Left lung (tissue), 4 donors: ENCODE measurements at regions not wholly inside any gene's neighbourhood (a gene's known extent, or its start where the extent isn't known, plus 50 kb on each side); places are given as distances from the start of the nearest gene placed in this dataset.
"Not testable (repeated sequence)": the region's sequence is repeated elsewhere in the genome, so short reads cannot be mapped to it uniquely, and the experiment has no call there.

Experiments used
- ATAC-seq: fragments of 200-7000 bp; cut with Tn5 transposase; one replicate; pipeline ENCODE4 v1.9.1; 2020; ENCODE audit warnings: moderate library complexity
- DNase-seq, 4 donors: peaks; one replicate each; pipeline ENCODE4 v3.0.0-alpha.2; 2013 to 2020
- H3K27ac ChIP-seq, 2 donors: fragments of 200-600 bp; sonication (generic) in 1 of 2; one replicate each; pipeline versions ENCODE4 v1.5.0 to v1.8.0; 2020 to 2021
- H3K27me3 ChIP-seq, 2 donors: fragments of 200-600 bp; sonication (generic) in 1 of 2; one replicate each; pipeline versions ENCODE4 v1.5.0 to v1.8.0; 2020 to 2021
- H3K36me3 ChIP-seq, 2 donors: fragments of 200-600 bp; sonication (generic) in 1 of 2; one replicate each; pipeline versions ENCODE4 v1.5.0 to v1.8.0; 2020 to 2021
- H3K4me1 ChIP-seq, 2 donors: fragments of 200-600 bp; one replicate each; pipeline ENCODE4 v1.8.0; 2021
- H3K4me3 ChIP-seq, 2 donors: fragments of 200-600 bp; sonication (generic) in 1 of 2; one replicate each; pipeline versions ENCODE4 v1.5.0 to v1.8.0; 2020 to 2021; ENCODE audit warnings: mild to moderate bottlenecking in 1 of 2
- H3K9me3 ChIP-seq, 2 donors: fragments of 200-600 bp; sonication (generic) in 1 of 2; one replicate each; pipeline versions ENCODE4 v1.5.0 to v1.8.0; 2020 to 2021
- intact Hi-C, 2 donors: fragments of 100-400 bp; cut with DNase I; formaldehyde crosslinking; loops; one replicate each; pipeline versions ENCODE4 v1.11.2 to v1.14.2; 2022
- TF ChIP-seq, protein P1 (sequence below), 2 donors: fragments of 200-600 bp; sonication (generic) in 1 of 2; IDR thresholded peaks; one replicate each; pipeline versions ENCODE4 v1.5.0 to v1.8.0; 2021; ENCODE audit warnings: antibody characterized with exemption in 2 of 2
- donor health status: DM: no; HTN: yes; CAD: no.
- donor health status: DM: no; HTN: no; CAD: no.

GRCh38 chr4:52421811-52422213, 237.3 kb downstream of the USP46 start:
- intact Hi-C loops = no loop called here
- peaks cover 0 to 3% of the 10 kb centered on the region in 2 donors for H3K36me3 ChIP-seq
- no peaks in the 10 kb centered on the region for H3K27me3 ChIP-seq
- TF ChIP-seq, protein P1, sequence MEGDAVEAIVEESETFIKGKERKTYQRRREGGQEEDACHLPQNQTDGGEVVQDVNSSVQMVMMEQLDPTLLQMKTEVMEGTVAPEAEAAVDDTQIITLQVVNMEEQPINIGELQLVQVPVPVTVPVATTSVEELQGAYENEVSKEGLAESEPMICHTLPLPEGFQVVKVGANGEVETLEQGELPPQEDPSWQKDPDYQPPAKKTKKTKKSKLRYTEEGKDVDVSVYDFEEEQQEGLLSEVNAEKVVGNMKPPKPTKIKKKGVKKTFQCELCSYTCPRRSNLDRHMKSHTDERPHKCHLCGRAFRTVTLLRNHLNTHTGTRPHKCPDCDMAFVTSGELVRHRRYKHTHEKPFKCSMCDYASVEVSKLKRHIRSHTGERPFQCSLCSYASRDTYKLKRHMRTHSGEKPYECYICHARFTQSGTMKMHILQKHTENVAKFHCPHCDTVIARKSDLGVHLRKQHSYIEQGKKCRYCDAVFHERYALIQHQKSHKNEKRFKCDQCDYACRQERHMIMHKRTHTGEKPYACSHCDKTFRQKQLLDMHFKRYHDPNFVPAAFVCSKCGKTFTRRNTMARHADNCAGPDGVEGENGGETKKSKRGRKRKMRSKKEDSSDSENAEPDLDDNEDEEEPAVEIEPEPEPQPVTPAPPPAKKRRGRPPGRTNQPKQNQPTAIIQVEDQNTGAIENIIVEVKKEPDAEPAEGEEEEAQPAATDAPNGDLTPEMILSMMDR (IDR thresholded peaks at IDR 0.05) = no peak
- DNase-seq (peak in 1 of 4 donors; percentile 13), ATAC-seq (no peak)
- H3K4me3 ChIP-seq = no peak overlapping the region
- H3K9me3 ChIP-seq = no peaks in the 10 kb centered on the region
- no peak overlapping the region for H3K27ac ChIP-seq
- no peaks in the 10 kb centered on the region for H3K4me1 ChIP-seq

DNA sequence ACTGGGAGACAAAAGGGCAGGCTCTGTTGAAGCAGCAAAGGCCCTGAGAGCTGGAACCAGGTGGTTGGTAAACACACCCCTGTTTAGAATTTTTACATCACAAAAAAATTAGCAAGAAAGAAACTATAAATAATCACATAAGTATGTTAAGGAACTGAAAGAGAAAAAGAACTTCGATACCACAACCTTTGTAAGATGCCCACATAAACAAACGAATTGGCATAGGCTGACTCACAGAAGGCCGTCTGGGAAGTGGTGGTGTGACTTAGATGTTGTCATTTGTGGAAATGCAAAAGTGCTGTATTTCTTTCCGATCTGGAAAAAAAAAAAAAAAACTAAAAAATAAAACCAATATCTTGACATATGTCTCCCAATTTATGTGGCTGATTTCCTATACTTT, 235.1 kb downstream of the USP46 start:
- no peak for ATAC-seq
- intact Hi-C loops = no loop called here

GRCh38 chr4:52425751-52426326, 233.3 kb downstream of the USP46 start:
- ATAC-seq = no peak
- no peak overlapping the region for H3K4me3 ChIP-seq
- H3K9me3 ChIP-seq = no peaks in the 10 kb centered on the region
- intact Hi-C loops = no loop called here
- DNase-seq = no peak
- H3K4me1 ChIP-seq = no peaks in the 10 kb centered on the region
- TF ChIP-seq, protein P1 (IDR thresholded peaks at IDR 0.05) = no peak
- H3K27ac ChIP-seq = no peak overlapping the region
- no peaks in the 10 kb centered on the region for H3K27me3 ChIP-seq
- H3K36me3 ChIP-seq = peaks cover 0 to 3% of the 10 kb centered on the region in 2 donors

More for the DNA sequence above, 235.1 kb downstream of the USP46 start:
- Histone ChIP-seq H3K4me3 (no peak overlapping the region), H3K36me3 (peaks cover 0 to 3% of the 10 kb centered on the region in 2 donors), H3K27ac (no peak overlapping the region), H3K9me3 (no peaks in the 10 kb centered on the region), H3K4me1 (no peaks in the 10 kb centered on the region), H3K27me3 (no peaks in the 10 kb centered on the region)
- DNase-seq = no peak
- TF ChIP-seq, protein P1 (IDR thresholded peaks at IDR 0.05) = no peak

DNA sequence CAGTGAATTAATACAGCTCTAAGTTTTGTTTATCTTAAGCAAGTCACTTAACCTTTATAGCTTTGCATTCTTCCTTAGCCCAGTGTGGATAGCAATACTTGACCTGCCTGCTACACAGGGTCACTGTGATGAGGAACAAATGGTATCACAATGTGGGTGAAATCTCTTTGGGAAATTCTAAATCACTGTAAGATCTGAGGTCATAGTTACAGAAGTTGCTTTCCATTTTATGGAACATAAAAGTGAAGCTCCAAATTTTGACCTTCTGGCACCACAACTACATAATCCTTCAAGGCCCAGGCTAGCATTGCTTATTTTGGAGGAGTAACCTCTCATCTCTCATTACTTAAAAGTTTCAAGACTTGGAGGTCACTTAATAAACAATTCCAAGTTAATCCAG, 227.7 kb downstream of the USP46 start:
- ATAC-seq (no peak), DNase-seq (no peak)
- Histone ChIP-seq H3K4me3 (no peak overlapping the region), H3K27me3 (no peaks in the 10 kb centered on the region), H3K9me3 (no peaks in the 10 kb centered on the region), H3K4me1 (no peaks in the 10 kb centered on the region), H3K36me3 (no peaks in the 10 kb centered on the region), H3K27ac (no peak overlapping the region)
- TF ChIP-seq, protein P1 (IDR thresholded peaks at IDR 0.05) = no peak
- intact Hi-C loops = no loop called here

- no peak for ATAC-seq
- Histone ChIP-seq H3K27ac (no peak overlapping the region), H3K4me3 (no peak overlapping the region), H3K4me1 (no peaks in the 10 kb centered on the region), H3K9me3 (no peaks in the 10 kb centered on the region), H3K36me3 (no peaks in the 10 kb centered on the region), H3K27me3 (no peaks in the 10 kb centered on the region)
- DNase-seq = no peak
- intact Hi-C loops = no loop called here
- TF ChIP-seq, protein P1 (IDR thresholded peaks at IDR 0.05) = no peak
These were observed 227.2 kb downstream of the USP46 start for GRCh38 chr4:52431869-52432268.

DNA sequence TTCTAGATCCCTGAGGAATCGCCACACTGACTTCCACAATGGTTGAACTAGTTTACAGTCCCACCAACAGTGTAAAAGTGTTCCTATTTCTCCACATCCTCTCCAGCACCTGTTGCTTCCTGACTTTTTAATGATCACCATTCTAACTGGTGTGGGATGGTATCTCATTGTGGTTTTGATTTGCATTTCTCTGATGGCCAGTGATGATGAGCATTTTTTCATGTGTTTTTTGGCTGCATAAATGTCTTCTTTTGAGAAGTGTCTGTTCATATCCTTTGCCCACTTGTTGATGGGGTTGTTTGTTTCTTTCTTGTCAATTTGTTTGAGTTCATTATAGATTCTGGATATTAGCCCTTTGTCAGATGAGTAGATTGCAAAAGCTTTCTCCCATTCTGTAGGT, 216.6 kb downstream of the USP46 start:
- H3K4me1 ChIP-seq, H3K4me3 ChIP-seq, ATAC-seq, H3K27me3 ChIP-seq, H3K36me3 ChIP-seq, intact Hi-C loops, DNase-seq, H3K27ac ChIP-seq, H3K9me3 ChIP-seq: not testable (repeated sequence)
